SHP77 treated with DMSO at 0.1 percent for 48 hours (cell line): ENCODE measurements at regions not wholly inside any gene's neighbourhood (a gene's known extent, or its start where the extent isn't known, plus 50 kb on each side); places are given as distances from the start of the nearest gene placed in this dataset.
"Not testable (repeated sequence)": the region's sequence is repeated elsewhere in the genome, so short reads cannot be mapped to it uniquely, and the experiment has no call there.

Experiments
- DNase-seq: peaks from one replicate; lab custom pipeline; 2025; lab: John Stamatoyannopoulos, UW

- no peak for DNase-seq
Measured at GRCh38 chr1:29390491-29391361, 154.4 kb downstream of the PTPRU start.

- no peak for DNase-seq
Measured at GRCh38 chr1:29390075-29390474, 153.8 kb downstream of the PTPRU start.

DNA sequence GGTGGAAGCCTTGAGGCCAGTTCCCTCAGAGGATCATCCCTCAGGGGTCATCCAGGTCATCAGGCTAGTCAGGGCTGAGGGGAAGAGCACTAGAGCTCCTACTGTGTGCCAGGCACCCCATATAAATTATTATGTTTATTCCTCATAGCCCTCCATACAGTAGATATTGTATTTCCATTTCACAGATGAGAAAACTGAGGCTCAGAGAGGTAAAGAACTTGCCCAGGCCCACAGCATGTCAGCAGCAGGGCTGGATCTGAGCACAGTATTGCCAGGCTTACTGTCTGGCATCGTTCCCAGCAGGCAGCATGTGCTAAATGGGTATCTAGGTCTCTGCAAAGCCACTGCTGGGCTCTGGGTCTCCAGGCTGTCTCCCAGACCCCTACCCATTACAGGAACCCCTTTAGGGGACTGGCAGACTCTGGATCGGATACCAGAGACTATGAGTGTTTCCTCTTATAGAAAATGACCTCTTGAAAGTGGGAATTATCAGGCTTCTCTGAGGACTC is 153.3 kb downstream of the PTPRU start:
- no peak for DNase-seq

- no peak for DNase-seq
Measured at GRCh38 chr1:29388884-29389283, 152.6 kb downstream of the PTPRU start.

DNA sequence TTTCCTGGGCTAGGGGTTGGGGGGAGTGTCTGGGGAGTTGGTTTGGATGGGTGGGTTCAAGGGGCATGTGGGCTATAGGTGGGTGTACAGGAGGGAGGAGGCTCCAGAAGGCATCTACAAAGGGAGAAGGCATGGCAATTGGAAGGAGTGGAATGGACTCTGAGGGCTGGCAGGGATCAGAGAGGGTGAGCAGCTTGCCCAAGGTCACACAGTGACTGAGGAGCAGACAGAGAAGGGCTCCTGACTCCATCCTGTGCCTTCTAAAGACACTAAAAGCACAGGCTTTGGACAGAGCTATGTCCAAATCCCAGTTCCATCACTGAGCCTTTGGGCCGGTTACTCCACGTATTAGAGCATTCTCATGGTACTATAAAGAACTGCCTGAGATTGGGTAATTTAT is 151.8 kb downstream of the PTPRU start:
- no peak for DNase-seq

DNA sequence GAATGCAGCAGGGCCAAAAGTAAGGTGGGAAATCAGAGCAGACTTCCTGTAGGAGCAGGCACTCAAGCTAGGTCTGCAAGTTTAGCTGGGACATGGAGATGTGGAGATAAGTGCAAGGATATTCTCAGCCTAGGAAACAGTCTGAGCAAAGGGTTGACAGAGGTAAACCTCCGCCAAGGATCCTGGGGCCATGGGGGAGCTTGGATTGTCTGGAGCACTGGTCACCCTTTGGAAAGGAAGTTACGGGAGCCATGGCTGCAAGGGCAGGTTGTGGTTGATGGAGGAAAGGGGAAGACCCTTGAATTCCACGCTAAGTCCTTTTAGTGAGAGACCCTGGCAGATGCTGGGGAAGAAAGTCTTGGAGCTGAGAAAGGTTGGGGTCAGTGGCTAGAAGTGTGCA is 150.9 kb downstream of the PTPRU start:
- no peak for DNase-seq

- DNase-seq, result not testable (repeated sequence)
Measured at GRCh38 chr1:29386453-29386852, 150.1 kb downstream of the PTPRU start.

DNA sequence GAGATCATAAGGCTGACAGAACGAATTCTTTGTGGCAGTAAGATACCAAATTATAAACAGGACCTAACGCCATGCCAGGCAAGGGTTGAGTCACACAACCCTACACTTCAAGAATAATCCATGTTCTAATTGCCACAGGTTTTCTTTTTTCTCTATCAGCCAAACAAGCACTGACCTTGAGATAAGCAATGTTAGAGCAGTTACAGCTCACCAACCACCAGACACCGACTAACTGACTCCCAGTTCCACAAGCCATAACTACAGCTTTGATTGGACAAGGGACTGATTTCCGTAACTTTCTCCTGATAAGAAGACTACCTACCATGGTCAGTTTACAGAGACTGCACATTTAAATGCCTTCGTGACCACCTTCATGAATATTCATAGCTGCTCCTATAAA is 149.6 kb downstream of the PTPRU start:
- no peak for DNase-seq

GRCh38 chr1:29384496-29385015 is 148.2 kb downstream of the PTPRU start:
- no peak for DNase-seq

- DNase-seq, result no peak
Measured at GRCh38 chr1:29383746-29384371, 147.5 kb downstream of the PTPRU start.

DNA sequence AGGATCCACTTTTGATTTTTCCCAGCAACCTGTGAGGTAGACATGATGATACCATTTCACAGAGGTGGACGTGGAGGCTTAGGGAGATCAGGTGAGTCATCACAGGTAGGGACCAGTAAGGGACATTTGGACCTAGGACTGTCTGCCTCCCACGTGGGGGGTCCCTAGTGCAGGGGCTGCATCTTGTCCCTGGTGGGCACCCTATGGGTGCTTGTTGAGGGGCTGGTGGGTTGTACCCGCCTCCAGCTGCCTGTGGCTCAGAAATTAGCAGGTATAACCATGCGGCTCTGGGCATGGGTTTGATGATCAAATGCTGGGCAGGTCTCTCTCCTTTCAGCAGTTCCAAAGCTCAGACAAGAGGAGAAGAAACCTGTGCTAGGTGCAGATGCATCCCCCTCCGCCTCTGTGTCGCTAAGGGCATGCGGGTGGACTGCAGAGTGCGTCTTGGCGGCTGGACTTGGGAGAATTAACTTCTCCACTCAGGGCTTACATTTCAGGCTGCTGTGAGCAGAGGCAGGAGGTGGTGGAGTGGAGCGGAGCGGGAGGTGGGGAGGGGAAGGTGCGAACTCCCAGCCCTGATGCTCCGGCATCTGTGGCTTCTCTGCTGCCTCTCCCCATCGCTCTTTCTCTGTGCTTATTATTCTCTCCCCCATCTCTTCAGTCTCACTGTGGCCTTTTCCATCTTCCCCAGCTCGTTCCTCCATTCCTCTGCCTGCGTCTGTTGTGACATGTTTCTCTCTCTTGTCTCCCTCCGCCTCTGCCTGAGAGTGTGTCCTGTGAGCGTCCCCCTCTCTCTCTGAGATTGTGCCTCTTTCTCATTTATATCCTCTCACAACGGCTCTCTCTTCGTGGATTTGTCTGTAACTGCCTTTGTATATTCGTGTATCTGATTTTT is 146.8 kb downstream of the PTPRU start:
- no peak for DNase-seq

DNA sequence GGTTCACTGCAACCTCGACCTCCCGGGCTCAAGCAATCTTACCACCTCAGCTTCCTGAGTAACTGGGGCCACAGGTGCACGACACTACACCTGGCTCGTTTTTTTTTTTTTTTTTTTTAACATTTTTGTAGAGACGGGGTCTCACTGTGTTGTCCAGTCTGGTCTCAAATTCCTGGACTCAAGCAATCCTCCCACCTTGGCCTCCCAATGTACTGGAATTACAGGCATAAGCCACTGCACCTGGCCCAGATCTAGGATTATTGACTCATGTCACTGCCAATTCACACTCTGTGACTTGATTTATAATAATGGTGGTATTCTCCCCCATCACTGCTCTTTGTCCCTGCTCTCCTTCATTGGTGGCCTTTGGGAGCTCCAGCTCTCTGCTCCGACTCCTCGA is 145.1 kb downstream of the PTPRU start:
- DNase-seq, result no peak

DNA sequence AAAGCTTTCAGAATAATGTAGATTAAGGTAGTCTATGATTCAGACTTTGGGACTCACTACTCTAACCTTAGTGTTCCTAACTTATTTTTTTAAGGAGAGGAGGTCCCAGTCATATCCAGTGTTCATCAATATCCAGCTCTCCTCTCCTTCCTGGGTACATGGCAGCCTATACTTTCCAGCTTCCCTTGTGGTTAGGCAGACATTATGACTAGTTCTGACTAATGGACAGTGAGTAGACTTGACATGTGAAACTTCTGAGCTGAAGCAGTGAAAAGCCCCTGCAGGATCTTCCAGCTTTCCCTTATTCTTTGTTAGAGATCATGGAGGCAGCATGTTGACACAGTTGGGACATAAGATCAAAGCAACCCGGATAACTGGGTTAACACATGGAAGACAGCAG is 144.2 kb downstream of the PTPRU start:
- no peak for DNase-seq

GRCh38 chr1:29379443-29380073 is 143.2 kb downstream of the PTPRU start:
- peak; percentile 55 for DNase-seq
